CD8-positive, alpha-beta memory T cell (primary cell): ENCODE measurements at regions not wholly inside any gene's neighbourhood (a gene's known extent, or its start where the extent isn't known, plus 50 kb on each side); places are given as distances from the start of the nearest gene placed in this dataset.

Source experiments
- CTCF ChIA-PET: fragments of 350-600 bp; sonication (Branson Sonifier 250); formaldehyde crosslinking; loops from one replicate; lab custom pipeline; 2021; ENCODE audit warnings: antibody characterized with exemption; lab: Charles Lee
- POLR2A ChIA-PET: fragments of 350-600 bp; sonication (Branson Sonifier 250); formaldehyde crosslinking; loops from one replicate; lab custom pipeline; 2021; ENCODE audit warnings: antibody characterized with exemption; lab: Charles Lee
- DNase-seq, 5 donors: peaks; one replicate each; pipeline versions ENCODE4 v3.0.0 to v3.0.0-alpha.2; 2020 to 2022; ENCODE audit warnings: mixed read lengths in 1 of 5
- H3K27ac ChIP-seq: one replicate; pipeline ENCODE4 v1.7.0; 2013; ENCODE audit warnings: low read depth, mild to moderate bottlenecking, low read length, moderate library complexity
- H3K27me3 ChIP-seq: 2 replicates; pipeline ENCODE4 v1.7.0; 2013; ENCODE audit warnings: low read length, mild to moderate bottlenecking; ENCODE audit not compliant: insufficient read depth, poor library complexity, severe bottlenecking
- H3K36me3 ChIP-seq: 2 replicates; pipeline ENCODE4 v1.7.0; 2013; ENCODE audit warnings: mild to moderate bottlenecking, low read length, moderate library complexity; ENCODE audit not compliant: insufficient read depth
- H3K4me1 ChIP-seq: 2 replicates; pipeline ENCODE4 v1.7.0; 2013; ENCODE audit warnings: mild to moderate bottlenecking, low read length, moderate library complexity; ENCODE audit not compliant: insufficient read depth
- H3K4me3 ChIP-seq: 2 replicates; pipeline ENCODE4 v1.7.0; 2013; ENCODE audit warnings: mild to moderate bottlenecking, low read length
- H3K9me3 ChIP-seq: 2 replicates; pipeline ENCODE4 v1.7.0; 2013; ENCODE audit warnings: mild to moderate bottlenecking, low read length
- H3K27ac Mint-ChIP-seq, 8 donors: one replicate each; pipeline ENCODE4 v1.8.0; 2020 to 2021; ENCODE audit warnings: mixed read lengths in 8 of 8, mild to moderate bottlenecking in 6 of 8, inconsistent platforms in 3 of 8, moderate library complexity in 3 of 8
- H3K27me3 Mint-ChIP-seq, 2 donors: one replicate each; pipeline ENCODE4 v1.8.0; 2020 to 2021; ENCODE audit warnings: mixed read lengths in 2 of 2, mild to moderate bottlenecking in 1 of 2, moderate library complexity in 1 of 2
- H3K36me3 Mint-ChIP-seq, 3 donors: one replicate each; pipeline ENCODE4 v1.8.0; 2020 to 2021; ENCODE audit warnings: mixed read lengths in 3 of 3, inconsistent platforms in 1 of 3, mild to moderate bottlenecking in 1 of 3
- H3K4me1 Mint-ChIP-seq, 3 donors: one replicate each; pipeline ENCODE4 v1.8.0; 2020 to 2021; ENCODE audit warnings: mixed read lengths in 3 of 3, inconsistent platforms in 1 of 3, mild to moderate bottlenecking in 1 of 3
- H3K4me3 Mint-ChIP-seq, 7 donors: one replicate each; pipeline ENCODE4 v1.8.0; 2020 to 2021; ENCODE audit warnings: mixed read lengths in 7 of 7, mild to moderate bottlenecking in 6 of 7, moderate library complexity in 4 of 7, inconsistent platforms in 2 of 7
- H3K9me3 Mint-ChIP-seq, 5 donors: one replicate each; pipeline ENCODE4 v1.8.0; 2020 to 2022; ENCODE audit warnings: mixed read lengths in 5 of 5, mild to moderate bottlenecking in 3 of 5, moderate library complexity in 2 of 5, inconsistent platforms in 1 of 5

DNA sequence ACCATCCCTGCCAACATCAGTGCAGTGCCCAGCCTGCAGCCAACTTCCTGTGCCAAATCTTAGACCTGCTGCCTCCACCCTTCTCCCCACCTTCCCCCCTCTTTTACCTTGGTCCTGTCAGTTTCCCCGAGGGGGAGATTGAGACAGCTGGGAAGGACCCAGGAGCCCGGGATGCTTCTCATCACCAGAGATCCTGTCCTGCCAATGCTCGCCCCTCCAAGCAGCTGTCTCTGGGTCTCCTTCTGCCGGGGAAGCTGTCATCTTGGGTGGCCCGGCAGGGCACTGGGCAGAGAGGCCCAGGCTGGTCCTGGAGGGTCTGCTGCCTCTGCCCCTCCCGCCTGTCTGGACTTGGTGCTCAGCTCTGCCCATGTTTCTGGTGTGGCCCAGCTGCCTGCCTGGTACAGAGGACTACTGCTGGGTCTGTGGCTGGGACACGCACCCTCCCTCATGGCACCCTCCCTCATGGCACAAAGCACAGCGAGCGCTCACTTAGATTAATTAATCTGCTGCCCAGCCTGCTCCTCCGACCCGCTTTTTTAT, 60.4 kb upstream of the THY1 start:
- no peak for DNase-seq
- ChIA-PET POLR2A (no interaction called here), CTCF (no interaction called here)
- no peak overlapping the region for H3K27ac Mint-ChIP-seq
- Histone ChIP-seq H3K27ac (no peak overlapping the region), H3K27me3 (peaks cover 7% of the 10 kb centered on the region), H3K4me3 (no peak overlapping the region), H3K4me1 (no peaks in the 10 kb centered on the region), H3K9me3 (no peaks in the 10 kb centered on the region), H3K36me3 (no peaks in the 10 kb centered on the region)
- peaks cover 0 to 2% (median 0%) of the 10 kb centered on the region in 3 donors for H3K4me1 Mint-ChIP-seq
- no peaks in the 10 kb centered on the region for H3K36me3 Mint-ChIP-seq
- H3K4me3 Mint-ChIP-seq, result no peak overlapping the region
- H3K9me3 Mint-ChIP-seq, result no peaks in the 10 kb centered on the region
- peaks cover 15 to 67% of the 10 kb centered on the region in 2 donors for H3K27me3 Mint-ChIP-seq

DNA sequence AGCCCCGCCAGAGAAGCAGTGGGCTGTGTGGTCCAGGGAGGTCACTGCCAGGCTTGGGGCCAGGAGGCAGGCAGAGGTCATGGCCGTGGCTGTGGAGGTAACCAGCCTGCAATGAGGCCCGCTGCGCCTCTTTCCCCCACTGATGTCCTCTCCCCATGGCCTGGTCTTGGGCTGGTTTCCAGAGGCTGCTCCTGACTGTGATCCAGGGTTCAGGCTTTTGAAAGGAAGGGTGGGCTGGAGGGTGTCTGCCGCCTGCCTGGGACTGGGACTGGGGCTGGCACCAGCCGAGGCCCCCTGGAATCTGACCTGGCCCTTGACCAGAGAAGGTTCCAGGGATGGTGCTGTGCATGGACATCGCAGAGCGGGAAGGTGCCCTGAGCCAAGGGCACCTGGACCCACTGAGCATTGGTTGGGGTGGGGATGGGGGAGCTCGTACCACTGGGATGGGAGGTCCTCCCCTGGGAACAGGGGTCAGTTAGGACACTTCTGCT, 59.6 kb upstream of the THY1 start:
- no peak overlapping the region for H3K4me3 Mint-ChIP-seq
- Histone ChIP-seq H3K36me3 (no peaks in the 10 kb centered on the region), H3K9me3 (no peaks in the 10 kb centered on the region), H3K27me3 (peaks cover 7% of the 10 kb centered on the region), H3K27ac (no peak overlapping the region), H3K4me3 (no peak overlapping the region), H3K4me1 (no peaks in the 10 kb centered on the region)
- H3K4me1 Mint-ChIP-seq, result peaks cover 0 to 2% (median 0%) of the 10 kb centered on the region in 3 donors
- H3K27ac Mint-ChIP-seq, result no peak overlapping the region
- DNase-seq, result no peak
- no peaks in the 10 kb centered on the region for H3K36me3 Mint-ChIP-seq
- H3K9me3 Mint-ChIP-seq, result no peaks in the 10 kb centered on the region
- CTCF ChIA-PET, result no interaction called here
- H3K27me3 Mint-ChIP-seq, result peaks cover 16 to 60% of the 10 kb centered on the region in 2 donors
- POLR2A ChIA-PET, result no interaction called here

DNA sequence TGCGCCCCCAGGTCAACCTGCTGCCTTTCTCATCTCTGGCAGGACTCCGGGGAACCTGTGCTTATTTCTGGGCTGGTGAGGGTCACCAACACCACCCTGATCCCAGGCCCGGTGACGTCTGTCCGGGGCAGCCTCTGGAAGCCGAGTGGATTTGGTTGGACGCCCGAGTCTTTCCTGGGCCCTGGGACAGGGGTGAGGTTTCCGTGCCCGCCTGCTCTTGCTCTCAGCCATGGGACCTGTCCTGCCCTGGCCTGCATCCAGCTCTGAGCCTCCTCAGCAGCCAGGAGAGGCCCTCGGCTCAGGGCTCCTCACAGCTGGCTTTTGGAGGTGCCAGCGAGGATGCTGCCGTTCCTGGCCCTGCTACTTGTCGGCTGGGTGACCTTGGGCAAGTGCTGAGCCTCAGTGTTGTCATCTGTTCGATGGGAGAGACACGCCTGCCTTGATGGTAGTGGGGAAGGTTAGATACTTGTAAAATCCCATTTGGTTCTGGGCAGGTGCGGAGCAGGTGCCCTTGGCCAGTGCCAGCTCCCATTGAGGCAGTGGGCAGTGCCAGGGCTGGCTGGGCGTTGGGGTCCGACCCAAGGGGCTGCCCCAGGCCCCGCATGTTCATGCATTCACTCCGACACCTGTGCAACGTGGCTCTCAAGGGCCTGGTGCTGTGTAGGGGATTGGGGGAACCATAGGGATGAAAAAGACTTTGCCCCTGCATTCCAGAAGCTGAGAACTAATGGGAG, 58.9 kb upstream of the THY1 start:
- no peaks in the 10 kb centered on the region for H3K9me3 ChIP-seq
- Mint-ChIP-seq H3K36me3 (no peaks in the 10 kb centered on the region), H3K9me3 (no peaks in the 10 kb centered on the region), H3K4me3 (no peak overlapping the region), H3K27me3 (peaks cover 16 to 55% of the 10 kb centered on the region in 2 donors), H3K4me1 (peaks cover 0 to 2% (median 0%) of the 10 kb centered on the region in 3 donors), H3K27ac (no peak overlapping the region)
- no peak overlapping the region for H3K27ac ChIP-seq
- peaks cover 1% of the 10 kb centered on the region for H3K27me3 ChIP-seq
- ChIA-PET POLR2A (no interaction called here), CTCF (no interaction called here)
- H3K4me1 ChIP-seq, result no peaks in the 10 kb centered on the region
- no peak overlapping the region for H3K4me3 ChIP-seq
- H3K36me3 ChIP-seq, result no peaks in the 10 kb centered on the region
- no peak for DNase-seq

DNA sequence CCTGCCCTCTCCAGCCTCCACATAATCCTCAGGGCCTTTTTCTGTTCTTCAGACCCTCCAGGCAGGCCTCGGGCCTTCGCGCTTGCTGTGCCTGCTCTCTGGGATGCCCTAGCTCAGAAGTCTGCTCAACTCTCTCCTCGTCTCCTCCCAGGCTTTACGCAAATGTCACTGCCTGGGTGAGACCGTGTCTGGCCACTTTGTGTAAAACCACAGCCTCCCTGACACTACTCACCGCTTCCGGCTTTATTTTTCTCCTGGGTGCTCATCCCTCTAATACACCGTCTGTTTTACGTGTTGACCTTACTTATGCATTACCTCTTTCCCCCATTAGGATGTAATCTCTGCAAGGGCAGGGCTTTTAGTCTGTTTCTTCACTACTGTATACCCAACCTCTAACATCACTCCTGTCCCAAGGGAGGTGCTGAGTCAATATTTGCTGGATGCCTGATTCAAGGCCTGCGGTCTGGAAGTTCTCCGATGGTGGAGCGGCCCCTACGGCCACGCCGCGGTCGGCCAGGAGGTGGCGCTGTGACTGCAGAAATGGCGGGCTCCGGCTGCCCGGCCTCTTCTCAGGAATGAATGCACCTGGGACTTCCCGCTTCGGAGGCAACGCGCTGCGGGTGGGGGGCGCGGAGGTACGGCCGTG, 58.2 kb upstream of the THY1 start:
- POLR2A ChIA-PET, result no interaction called here
- H3K9me3 Mint-ChIP-seq, result no peaks in the 10 kb centered on the region
- H3K36me3 ChIP-seq, result no peaks in the 10 kb centered on the region
- H3K27me3 Mint-ChIP-seq, result peaks cover 14 to 53% of the 10 kb centered on the region in 2 donors
- no peaks in the 10 kb centered on the region for H3K9me3 ChIP-seq
- no peaks in the 10 kb centered on the region for H3K4me1 ChIP-seq
- no peak overlapping the region for H3K4me3 Mint-ChIP-seq
- H3K27me3 ChIP-seq, result no peaks in the 10 kb centered on the region
- H3K4me3 ChIP-seq, result no peak overlapping the region
- CTCF ChIA-PET, result interaction anchor here (1.2 to 1.3 kb wide), 2 partner anchors 107 to 626 kb away, joined by 3 read pairs; no protein-coding TSS in a partner anchor
- DNase-seq, result peak; percentile 28 to 57 (median 48)
- no peaks in the 10 kb centered on the region for H3K36me3 Mint-ChIP-seq
- H3K27ac ChIP-seq, result no peak overlapping the region
- H3K4me1 Mint-ChIP-seq, result peaks cover 0 to 2% (median 0%) of the 10 kb centered on the region in 3 donors
- H3K27ac Mint-ChIP-seq, result no peak overlapping the region

DNA sequence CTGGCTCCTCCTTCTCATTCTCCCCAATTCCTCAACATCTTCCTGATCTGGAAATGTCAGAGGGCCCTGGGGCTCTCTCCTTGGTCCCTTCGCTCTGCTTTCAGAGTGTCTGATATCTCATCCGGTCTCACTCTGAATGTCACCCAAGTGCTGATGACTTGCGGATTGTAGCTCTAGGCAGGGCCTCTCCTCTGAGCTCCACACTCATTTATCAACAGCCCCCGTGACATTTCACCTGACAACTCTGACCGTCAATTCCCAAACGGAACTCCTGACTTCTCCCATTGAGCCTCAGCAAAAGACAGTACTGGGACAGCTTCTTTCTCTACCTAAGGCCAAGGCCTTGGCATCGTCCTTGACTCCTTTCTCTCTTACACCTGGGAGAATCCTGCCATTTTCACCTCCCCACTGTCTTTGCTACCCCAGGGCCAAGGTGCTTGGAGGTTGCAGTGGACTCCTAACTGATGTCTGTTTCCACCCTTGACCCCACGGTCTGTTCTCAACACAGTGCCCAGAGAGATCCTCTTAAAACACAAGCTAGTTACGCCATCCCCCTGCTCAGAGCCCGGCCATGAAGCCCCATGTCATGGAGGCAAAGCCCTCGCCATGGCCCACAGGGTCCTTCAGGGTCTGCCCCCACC, 57.5 kb upstream of the THY1 start:
- no peaks in the 10 kb centered on the region for H3K9me3 ChIP-seq
- CTCF ChIA-PET, result interaction anchor here (1.2 to 1.3 kb wide), 2 partner anchors 107 to 627 kb away, joined by 3 read pairs; no protein-coding TSS in a partner anchor
- POLR2A ChIA-PET, result no interaction called here
- no peak overlapping the region for H3K27ac ChIP-seq
- H3K9me3 Mint-ChIP-seq, result no peaks in the 10 kb centered on the region
- no peaks in the 10 kb centered on the region for H3K4me1 ChIP-seq
- no peak overlapping the region for H3K27ac Mint-ChIP-seq
- H3K36me3 ChIP-seq, result no peaks in the 10 kb centered on the region
- H3K36me3 Mint-ChIP-seq, result no peaks in the 10 kb centered on the region
- no peaks in the 10 kb centered on the region for H3K27me3 ChIP-seq
- DNase-seq, result no peak
- H3K4me1 Mint-ChIP-seq, result peaks cover 0 to 2% (median 0%) of the 10 kb centered on the region in 3 donors
- no peak overlapping the region for H3K4me3 Mint-ChIP-seq
- peaks cover 14 to 54% of the 10 kb centered on the region in 2 donors for H3K27me3 Mint-ChIP-seq
- H3K4me3 ChIP-seq, result no peak overlapping the region

DNA sequence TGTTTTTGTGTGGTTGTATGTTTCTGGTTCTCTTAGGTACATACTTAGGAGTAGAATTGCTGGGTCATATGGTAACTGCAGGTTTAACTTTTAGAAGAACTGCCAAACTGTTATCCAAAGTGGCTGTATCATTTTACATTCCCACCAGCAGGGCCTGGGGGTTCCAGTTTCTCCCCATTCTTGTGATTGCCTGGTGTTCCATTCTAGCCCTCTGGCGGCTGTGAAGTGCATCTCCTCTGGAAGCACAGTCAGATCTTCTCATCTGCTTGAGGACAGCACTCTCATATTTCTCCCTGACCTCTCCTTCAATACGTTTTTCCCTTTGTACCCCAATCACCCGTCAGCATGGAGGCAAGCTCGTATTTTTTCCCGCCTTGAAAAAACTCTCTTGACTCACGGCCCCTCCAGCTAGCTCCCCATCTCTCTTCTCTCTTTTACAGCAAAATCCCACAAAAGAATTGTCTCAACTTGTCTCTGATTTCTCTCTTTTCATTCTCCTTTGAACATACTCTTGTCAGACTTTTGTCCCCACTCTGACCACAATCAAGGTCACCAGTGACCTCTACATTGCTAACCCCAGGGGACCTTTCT, 56.8 kb upstream of the THY1 start:
- Histone ChIP-seq H3K9me3 (no peaks in the 10 kb centered on the region), H3K27me3 (no peaks in the 10 kb centered on the region), H3K4me3 (no peak overlapping the region), H3K36me3 (no peaks in the 10 kb centered on the region), H3K27ac (no peak overlapping the region), H3K4me1 (no peaks in the 10 kb centered on the region)
- H3K9me3 Mint-ChIP-seq, result no peaks in the 10 kb centered on the region
- H3K4me3 Mint-ChIP-seq, result no peak overlapping the region
- ChIA-PET CTCF (interaction anchor here (1.2 to 1.3 kb wide), 2 partner anchors 106 to 628 kb away, joined by 3 read pairs; no protein-coding TSS in a partner anchor), POLR2A (no interaction called here)
- peaks cover 17 to 57% of the 10 kb centered on the region in 2 donors for H3K27me3 Mint-ChIP-seq
- H3K36me3 Mint-ChIP-seq, result no peaks in the 10 kb centered on the region
- peaks cover 0 to 2% (median 0%) of the 10 kb centered on the region in 3 donors for H3K4me1 Mint-ChIP-seq
- no peak for DNase-seq
- H3K27ac Mint-ChIP-seq, result no peak overlapping the region

DNA sequence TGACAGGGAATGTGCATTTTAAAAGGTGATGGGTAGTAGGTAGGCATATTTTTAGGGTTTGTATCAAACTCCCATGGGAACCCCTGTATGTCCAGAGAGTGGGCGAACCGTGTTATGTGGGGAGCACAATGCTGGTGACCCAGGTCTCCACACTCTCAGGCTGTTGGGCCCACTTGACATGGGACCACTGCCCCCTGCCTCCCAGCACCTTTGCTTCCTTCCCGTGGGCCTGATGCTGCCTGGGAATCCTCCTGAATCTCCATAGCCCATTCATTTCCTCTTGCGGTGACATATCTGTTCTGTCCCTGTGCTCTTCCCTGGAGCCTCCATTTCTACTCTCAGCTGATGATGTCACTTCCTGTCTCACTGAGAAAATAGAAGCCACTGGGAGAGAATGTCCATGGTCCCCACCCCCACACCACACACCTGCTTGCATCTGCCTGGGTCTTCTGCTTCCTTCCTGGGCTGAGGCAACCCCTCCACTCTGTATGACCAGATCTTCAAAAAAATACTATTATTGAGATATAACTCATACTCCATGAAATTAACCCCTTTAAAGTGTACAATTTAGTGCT, 55.8 kb upstream of the THY1 start:
- H3K27me3 ChIP-seq, result peaks cover 5% of the 10 kb centered on the region
- Mint-ChIP-seq H3K4me3 (no peak overlapping the region), H3K27ac (no peak overlapping the region), H3K36me3 (no peaks in the 10 kb centered on the region), H3K27me3 (peaks cover 20 to 56% of the 10 kb centered on the region in 2 donors), H3K9me3 (no peaks in the 10 kb centered on the region), H3K4me1 (peaks cover 0 to 2% (median 0%) of the 10 kb centered on the region in 3 donors)
- no peaks in the 10 kb centered on the region for H3K9me3 ChIP-seq
- CTCF ChIA-PET, result no interaction called here
- no peak overlapping the region for H3K27ac ChIP-seq
- POLR2A ChIA-PET, result no interaction called here
- H3K4me3 ChIP-seq, result no peak overlapping the region
- no peaks in the 10 kb centered on the region for H3K36me3 ChIP-seq
- DNase-seq, result no peak
- no peaks in the 10 kb centered on the region for H3K4me1 ChIP-seq
